Stomach (tissue), 4 donors: ENCODE measurements at regions not wholly inside any gene's neighbourhood (a gene's known extent, or its start where the extent isn't known, plus 50 kb on each side); places are given as distances from the start of the nearest gene placed in this dataset.

Source experiments
- POLR2AphosphoS5 ChIP-seq, 3 donors: sonication (generic); formaldehyde crosslinking; IDR thresholded peaks; one replicate each; pipeline ENCODE4 v1.6.1; 2016; ENCODE audit warnings: antibody characterized with exemption in 3 of 3
- TF ChIP-seq, protein P1 (sequence below), 7 experiments: fragments of 450-650 bp in 4 of 7; fragments of 200-600 bp in 3 of 7; sonication (generic) in 3 of 7; IDR thresholded peaks; one replicate each; pipeline ENCODE4 v1.5.1; 2016 to 2019; ENCODE audit warnings: antibody characterized with exemption in 7 of 7, control low read depth in 2 of 7, mild to moderate bottlenecking in 1 of 7

DNA sequence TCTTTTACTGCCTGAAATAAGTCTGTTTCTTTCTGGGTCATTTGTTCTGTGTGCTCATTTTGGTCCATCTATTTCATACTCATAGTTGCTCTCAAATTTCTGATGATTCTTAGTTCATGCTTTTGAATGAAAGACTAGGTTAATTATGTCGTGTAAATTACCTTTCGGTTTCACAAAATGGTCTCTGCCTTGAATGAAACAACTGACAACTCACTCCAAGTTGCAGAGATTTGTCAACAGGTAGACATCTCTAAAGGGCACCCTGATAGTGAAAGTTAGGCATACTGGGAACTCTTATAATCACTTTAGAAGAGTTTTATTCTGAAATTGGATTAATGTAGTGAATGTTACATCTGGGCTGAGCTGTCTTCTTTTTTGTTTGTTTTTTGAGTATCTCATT is 726.9 kb downstream of the PDHA2 start:
- TF ChIP-seq, protein P1, sequence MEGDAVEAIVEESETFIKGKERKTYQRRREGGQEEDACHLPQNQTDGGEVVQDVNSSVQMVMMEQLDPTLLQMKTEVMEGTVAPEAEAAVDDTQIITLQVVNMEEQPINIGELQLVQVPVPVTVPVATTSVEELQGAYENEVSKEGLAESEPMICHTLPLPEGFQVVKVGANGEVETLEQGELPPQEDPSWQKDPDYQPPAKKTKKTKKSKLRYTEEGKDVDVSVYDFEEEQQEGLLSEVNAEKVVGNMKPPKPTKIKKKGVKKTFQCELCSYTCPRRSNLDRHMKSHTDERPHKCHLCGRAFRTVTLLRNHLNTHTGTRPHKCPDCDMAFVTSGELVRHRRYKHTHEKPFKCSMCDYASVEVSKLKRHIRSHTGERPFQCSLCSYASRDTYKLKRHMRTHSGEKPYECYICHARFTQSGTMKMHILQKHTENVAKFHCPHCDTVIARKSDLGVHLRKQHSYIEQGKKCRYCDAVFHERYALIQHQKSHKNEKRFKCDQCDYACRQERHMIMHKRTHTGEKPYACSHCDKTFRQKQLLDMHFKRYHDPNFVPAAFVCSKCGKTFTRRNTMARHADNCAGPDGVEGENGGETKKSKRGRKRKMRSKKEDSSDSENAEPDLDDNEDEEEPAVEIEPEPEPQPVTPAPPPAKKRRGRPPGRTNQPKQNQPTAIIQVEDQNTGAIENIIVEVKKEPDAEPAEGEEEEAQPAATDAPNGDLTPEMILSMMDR (IDR thresholded peaks at IDR 0.05) = no peak
- no peak for TF ChIP-seq POLR2AphosphoS5 (IDR thresholded peaks at IDR 0.05)
